ENCODE measurements at regions not wholly inside any gene's neighbourhood (a gene's known extent, or its start where the extent isn't known, plus 50 kb on each side); places are given as distances from the start of the nearest gene placed in this dataset.

DNA sequence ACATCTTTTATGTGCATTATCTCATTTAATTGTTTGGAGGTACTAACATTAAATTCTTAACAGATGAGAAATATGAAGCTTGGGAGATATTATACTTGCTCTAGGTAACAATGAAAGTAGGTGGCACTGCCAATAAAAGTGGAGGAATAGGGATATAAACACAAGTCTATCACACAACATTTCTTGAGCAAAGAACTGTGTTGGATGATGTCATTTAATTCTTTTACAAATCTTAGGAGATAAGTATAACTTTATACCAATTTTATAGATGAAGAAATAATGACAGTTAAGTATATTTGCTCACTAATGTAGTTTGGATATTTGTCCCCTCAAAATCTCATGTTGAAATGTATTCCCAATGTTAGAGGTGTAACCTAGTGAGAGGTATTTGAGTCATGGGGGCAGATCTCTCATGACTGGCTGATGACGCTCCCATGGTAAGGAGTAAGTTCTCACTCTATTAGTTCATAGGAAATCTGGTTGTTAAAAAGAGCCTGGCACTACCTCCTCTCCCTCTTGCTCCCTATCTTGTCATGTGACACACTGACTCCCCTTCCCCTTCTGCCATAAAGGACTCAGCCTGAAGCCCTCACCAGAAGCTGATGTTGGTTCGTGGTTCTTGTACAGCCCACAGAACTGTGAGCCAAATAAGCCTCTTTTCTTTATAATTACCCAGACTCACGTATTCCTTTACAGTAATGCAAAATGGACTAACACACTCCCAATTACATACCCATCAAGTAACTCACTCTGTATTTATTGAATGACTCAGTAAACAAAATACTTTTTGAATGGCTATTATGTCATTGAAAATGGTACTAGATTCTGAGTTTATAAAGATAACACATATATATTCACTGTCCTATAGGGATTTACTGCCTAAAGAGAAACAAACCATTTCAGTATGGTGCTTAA, 146.8 kb upstream of the KITLG start:
- TF ChIP-seq, protein P1, sequence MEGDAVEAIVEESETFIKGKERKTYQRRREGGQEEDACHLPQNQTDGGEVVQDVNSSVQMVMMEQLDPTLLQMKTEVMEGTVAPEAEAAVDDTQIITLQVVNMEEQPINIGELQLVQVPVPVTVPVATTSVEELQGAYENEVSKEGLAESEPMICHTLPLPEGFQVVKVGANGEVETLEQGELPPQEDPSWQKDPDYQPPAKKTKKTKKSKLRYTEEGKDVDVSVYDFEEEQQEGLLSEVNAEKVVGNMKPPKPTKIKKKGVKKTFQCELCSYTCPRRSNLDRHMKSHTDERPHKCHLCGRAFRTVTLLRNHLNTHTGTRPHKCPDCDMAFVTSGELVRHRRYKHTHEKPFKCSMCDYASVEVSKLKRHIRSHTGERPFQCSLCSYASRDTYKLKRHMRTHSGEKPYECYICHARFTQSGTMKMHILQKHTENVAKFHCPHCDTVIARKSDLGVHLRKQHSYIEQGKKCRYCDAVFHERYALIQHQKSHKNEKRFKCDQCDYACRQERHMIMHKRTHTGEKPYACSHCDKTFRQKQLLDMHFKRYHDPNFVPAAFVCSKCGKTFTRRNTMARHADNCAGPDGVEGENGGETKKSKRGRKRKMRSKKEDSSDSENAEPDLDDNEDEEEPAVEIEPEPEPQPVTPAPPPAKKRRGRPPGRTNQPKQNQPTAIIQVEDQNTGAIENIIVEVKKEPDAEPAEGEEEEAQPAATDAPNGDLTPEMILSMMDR (IDR thresholded peaks at IDR 0.05): no peak
- no peak for TF ChIP-seq POLR2A (IDR thresholded peaks at IDR 0.05)

All from ovary (tissue), 3 donors.